ENCODE measurements at regions not wholly inside any gene's neighbourhood (a gene's known extent, or its start where the extent isn't known, plus 50 kb on each side); places are given as distances from the start of the nearest gene placed in this dataset.

GRCh38 chr11:130549393-130549999, 101.1 kb downstream of the ADAMTS15 start:
- Histone ChIP-seq H2AK5ac (ENCODE audit: insufficient read length, low read length) (no peak overlapping the region), H3K23ac (ENCODE audit: insufficient read length, low read depth, low read length) (no peak overlapping the region), H3K27me3 (ENCODE audit: insufficient read depth, low read length) (no peaks in the 10 kb centered on the region), H3K18ac (ENCODE audit: insufficient read length, low read depth, low read length) (no peak overlapping the region), H3K23me2 (ENCODE audit: insufficient read length, low read depth, low read length, poor library complexity, severe bottlenecking) (no peaks in the 10 kb centered on the region), H2BK5ac (ENCODE audit: insufficient read length, low read length) (no peak overlapping the region), H3K4ac (ENCODE audit: low read depth, low read length) (no peak overlapping the region), H3K27ac (ENCODE audit: insufficient read length, low read depth, low read length) (no peak overlapping the region), H2AFZ (ENCODE audit: low read length) (no peak overlapping the region), H3K9me3 (ENCODE audit: control insufficient read depth, low read depth, low read length) (no peaks in the 10 kb centered on the region), H2BK120ac (ENCODE audit: low read depth, low read length, poor library complexity, severe bottlenecking) (no peak overlapping the region), H3K79me1 (ENCODE audit: insufficient read depth, low read depth, low read length, poor library complexity, severe bottlenecking) (no peaks in the 10 kb centered on the region), H3K14ac (ENCODE audit: insufficient read depth, low read length) (no peak overlapping the region), H3K79me2 (ENCODE audit: insufficient read depth, low read length) (no peaks in the 10 kb centered on the region), H2BK20ac (ENCODE audit: low read depth, low read length, poor library complexity, severe bottlenecking) (no peak overlapping the region), H4K8ac (replicated peaks; ENCODE audit: insufficient read length, low read depth, low read length) (no peak overlapping the region), H2BK12ac (ENCODE audit: insufficient read length, low read depth, low read length) (no peak overlapping the region), H4K91ac (ENCODE audit: insufficient read length, low read depth, low read length) (no peak overlapping the region), H3K4me2 (ENCODE audit: insufficient read depth, insufficient read length, low read length) (no peak overlapping the region), H4K5ac (ENCODE audit: insufficient read length, low read depth, low read length) (no peak overlapping the region), H2BK15ac (ENCODE audit: low read depth, low read length) (no peak overlapping the region), H3T11ph (ENCODE audit: low read length) (no peak overlapping the region), H4K20me1 (ENCODE audit: control insufficient read depth, insufficient read depth, insufficient read length) (no peaks in the 10 kb centered on the region), H3K9ac (ENCODE audit: extremely low read depth, insufficient read length, low read length) (no peak overlapping the region), H3K4me1 (ENCODE audit: insufficient read depth, low read length) (no peaks in the 10 kb centered on the region; the same call in 1 of the 2 replicates), H3K56ac (ENCODE audit: insufficient read length, low read depth, low read length) (no peak overlapping the region)
- H3K36me3 Mint-ChIP-seq (ENCODE audit: insufficient read depth in 1 of 3, low read depth in 3 of 3), result no peaks in the 10 kb centered on the region; a peak in 1 of 7 replicates
- H3K27me3 Mint-ChIP-seq (ENCODE audit: low read depth), result peaks cover 4% of the 10 kb centered on the region
- WGBS (ENCODE audit: extremely low coverage, insufficient read length, low lambda C conversion rate), result no CpG with 5 or more reads among the region's 4 CpGs
- H3K9me3 Mint-ChIP-seq, result no peaks in the 10 kb centered on the region
- H3K4me3 Mint-ChIP-seq, result no peak overlapping the region
- H3K27ac Mint-ChIP-seq, result no peak overlapping the region
- peak; percentile 35; the same call in 2 of the 3 replicates for TF ChIP-seq CTCF (conservative IDR thresholded peaks at IDR 0.05)
- no peak for DNase-seq
- H3K4me1 Mint-ChIP-seq, result peaks cover 3 to 9% of the 10 kb centered on the region in 2 experiments

All from H9 (cell line).